ENCODE measurements at regions not wholly inside any gene's neighbourhood (a gene's known extent, or its start where the extent isn't known, plus 50 kb on each side); places are given as distances from the start of the nearest gene placed in this dataset.

DNA sequence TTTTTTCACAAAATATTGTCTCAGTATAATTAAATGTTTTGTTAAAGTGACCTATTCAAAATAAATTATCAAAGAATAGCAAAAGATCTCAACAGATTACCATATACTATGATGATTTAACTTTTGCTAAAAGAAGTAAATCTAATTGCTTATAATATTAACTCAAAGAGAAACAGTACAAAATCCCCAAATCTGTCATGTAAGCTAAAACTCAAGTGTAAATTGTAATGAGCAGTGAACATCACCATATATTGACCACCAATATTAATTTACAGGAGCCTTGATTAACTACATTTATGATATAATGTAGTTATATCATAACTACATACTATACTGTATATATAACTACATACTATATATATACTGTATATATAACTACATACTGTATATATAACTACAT, 174.4 kb downstream of the SLC39A8 start:
- H3K4me3 ChIP-seq: no peak overlapping the region
- H3K9me3 ChIP-seq: no peaks in the 10 kb centered on the region
- H3K27me3 ChIP-seq: no peaks in the 10 kb centered on the region
- intact Hi-C loops (cut with DNase I; ENCODE audit: low total_unique reads): no loop called here
- no peak for DNase-seq
- no peak overlapping the region for H3K27ac ChIP-seq
- TF ChIP-seq, protein P1, sequence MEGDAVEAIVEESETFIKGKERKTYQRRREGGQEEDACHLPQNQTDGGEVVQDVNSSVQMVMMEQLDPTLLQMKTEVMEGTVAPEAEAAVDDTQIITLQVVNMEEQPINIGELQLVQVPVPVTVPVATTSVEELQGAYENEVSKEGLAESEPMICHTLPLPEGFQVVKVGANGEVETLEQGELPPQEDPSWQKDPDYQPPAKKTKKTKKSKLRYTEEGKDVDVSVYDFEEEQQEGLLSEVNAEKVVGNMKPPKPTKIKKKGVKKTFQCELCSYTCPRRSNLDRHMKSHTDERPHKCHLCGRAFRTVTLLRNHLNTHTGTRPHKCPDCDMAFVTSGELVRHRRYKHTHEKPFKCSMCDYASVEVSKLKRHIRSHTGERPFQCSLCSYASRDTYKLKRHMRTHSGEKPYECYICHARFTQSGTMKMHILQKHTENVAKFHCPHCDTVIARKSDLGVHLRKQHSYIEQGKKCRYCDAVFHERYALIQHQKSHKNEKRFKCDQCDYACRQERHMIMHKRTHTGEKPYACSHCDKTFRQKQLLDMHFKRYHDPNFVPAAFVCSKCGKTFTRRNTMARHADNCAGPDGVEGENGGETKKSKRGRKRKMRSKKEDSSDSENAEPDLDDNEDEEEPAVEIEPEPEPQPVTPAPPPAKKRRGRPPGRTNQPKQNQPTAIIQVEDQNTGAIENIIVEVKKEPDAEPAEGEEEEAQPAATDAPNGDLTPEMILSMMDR (IDR thresholded peaks at IDR 0.05): no peak
- H3K36me3 ChIP-seq: no peaks in the 10 kb centered on the region
- H3K4me1 ChIP-seq: peaks cover 0 to 16% (median 0%) of the 10 kb centered on the region in 4 donors

DNA sequence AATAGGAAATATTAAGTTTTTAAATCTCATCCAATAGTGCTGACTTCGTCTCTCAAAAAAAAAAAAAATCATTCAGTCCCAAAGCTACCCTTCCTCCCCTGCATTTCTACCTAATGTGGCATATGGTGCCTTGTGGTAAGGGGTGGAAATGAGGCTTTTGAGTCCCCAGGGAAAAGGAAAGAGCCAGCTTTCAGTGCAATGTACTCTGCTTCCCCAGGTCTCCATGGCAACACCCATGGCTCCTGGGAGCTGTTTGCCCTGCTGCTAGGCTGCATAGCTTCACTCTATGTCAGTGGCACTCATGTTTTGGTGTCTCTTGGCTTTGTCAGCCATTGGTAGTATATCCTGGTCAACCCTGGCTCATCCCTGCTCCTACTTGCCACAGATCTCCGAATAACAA, 175.9 kb downstream of the SLC39A8 start:
- TF ChIP-seq, protein P1 (IDR thresholded peaks at IDR 0.05): no peak

DNA sequence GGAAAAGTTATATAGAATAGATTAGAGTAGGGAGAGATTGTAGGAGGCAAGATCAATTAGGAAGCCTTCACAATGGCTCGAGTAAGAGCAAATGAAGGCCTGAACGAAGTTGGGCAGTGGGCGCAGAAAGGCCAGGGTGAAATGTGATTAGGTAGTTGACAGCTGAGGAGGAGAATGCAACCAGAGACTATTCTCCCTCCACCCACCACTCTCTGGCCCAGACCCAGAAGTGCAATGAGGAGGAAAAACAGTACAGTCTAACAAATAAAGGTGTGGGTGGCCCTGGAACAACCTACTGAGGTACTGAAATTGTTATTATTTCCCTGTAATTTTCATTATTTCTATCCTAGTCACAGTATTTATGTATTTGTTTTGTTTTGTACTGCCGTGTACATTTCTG, 176.7 kb downstream of the SLC39A8 start:
- Histone ChIP-seq H3K9me3 (no peaks in the 10 kb centered on the region), H3K4me1 (no peaks in the 10 kb centered on the region), H3K27ac (no peak overlapping the region), H3K27me3 (no peaks in the 10 kb centered on the region), H3K4me3 (no peak overlapping the region), H3K36me3 (no peaks in the 10 kb centered on the region)
- TF ChIP-seq, protein P1 (IDR thresholded peaks at IDR 0.05): no peak
- no peak for DNase-seq
- intact Hi-C loops (cut with DNase I; ENCODE audit: low total_unique reads): no loop called here

More for the DNA sequence above, 175.9 kb downstream of the SLC39A8 start:
- peaks cover 0 to 6% (median 0%) of the 10 kb centered on the region in 4 donors for H3K4me1 ChIP-seq
- no peaks in the 10 kb centered on the region for H3K36me3 ChIP-seq
- intact Hi-C loops (cut with DNase I; ENCODE audit: low total_unique reads): no loop called here
- no peaks in the 10 kb centered on the region for H3K27me3 ChIP-seq
- no peaks in the 10 kb centered on the region for H3K9me3 ChIP-seq
- DNase-seq: no peak
- no peak overlapping the region for H3K4me3 ChIP-seq
- H3K27ac ChIP-seq: no peak overlapping the region

DNA sequence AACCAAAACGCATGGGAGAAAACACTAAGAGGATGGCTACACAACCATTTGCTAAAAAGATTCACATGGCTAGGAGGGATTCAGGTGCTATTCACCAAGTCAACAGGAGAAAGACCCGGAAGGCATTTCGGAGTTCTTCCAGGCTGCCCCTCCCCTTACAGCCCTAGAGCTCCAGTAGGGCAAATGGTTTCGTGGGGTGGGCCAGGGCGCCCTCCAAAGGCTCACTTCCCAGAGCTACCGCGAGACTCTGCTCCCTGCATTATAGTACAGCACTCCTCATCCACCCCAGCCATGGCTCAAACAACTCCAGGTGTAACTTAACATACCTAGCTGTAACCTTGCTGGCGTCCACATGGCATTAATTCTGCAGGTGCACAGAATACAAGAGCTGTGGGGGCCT, 179.7 kb downstream of the SLC39A8 start:
- DNase-seq: no peak
- no peaks in the 10 kb centered on the region for H3K27me3 ChIP-seq
- H3K4me3 ChIP-seq: no peak overlapping the region
- H3K27ac ChIP-seq: no peak overlapping the region
- TF ChIP-seq, protein P1 (IDR thresholded peaks at IDR 0.05): no peak
- no peaks in the 10 kb centered on the region for H3K4me1 ChIP-seq
- H3K36me3 ChIP-seq: no peaks in the 10 kb centered on the region
- H3K9me3 ChIP-seq: no peaks in the 10 kb centered on the region
- intact Hi-C loops (cut with DNase I; ENCODE audit: low total_unique reads): no loop called here

DNA sequence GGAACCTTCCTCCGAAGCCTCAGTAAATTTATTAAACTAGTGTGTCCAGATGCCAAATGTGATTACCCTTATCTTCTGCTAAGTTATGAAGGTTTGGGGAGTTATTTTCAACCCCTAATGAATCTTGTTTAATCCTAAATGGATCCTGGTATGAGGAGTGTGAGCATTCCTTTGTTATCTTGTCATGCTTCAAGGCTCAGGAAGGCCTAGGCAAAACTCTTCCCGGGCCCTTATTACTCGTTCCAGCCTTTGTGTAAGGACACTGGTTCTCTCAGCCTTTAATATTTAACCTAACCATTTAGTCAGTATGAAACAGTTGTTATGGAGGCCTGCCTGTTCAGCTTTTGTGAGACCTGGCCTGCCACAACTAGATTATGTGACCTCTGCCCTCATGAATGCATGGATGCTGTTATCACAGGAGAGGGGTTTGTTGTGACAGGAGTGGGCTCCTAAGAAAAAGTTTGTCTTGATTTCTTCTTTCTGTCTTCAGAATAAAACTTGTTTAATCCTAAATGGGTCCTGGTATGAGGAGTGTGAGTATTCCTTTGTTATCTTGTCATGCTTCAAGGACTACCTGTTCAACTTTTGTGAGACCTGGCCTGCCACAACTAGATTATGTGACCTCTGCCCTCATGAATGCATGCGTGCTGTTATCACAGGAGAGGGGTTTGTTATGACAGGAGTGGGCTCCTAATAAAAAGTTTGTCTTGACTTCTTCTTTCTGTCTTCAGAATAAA, 181.7 kb downstream of the SLC39A8 start:
- intact Hi-C loops (cut with DNase I; ENCODE audit: low total_unique reads): no loop called here
- Histone ChIP-seq H3K4me1 (no peaks in the 10 kb centered on the region), H3K27ac (no peak overlapping the region), H3K9me3 (no peaks in the 10 kb centered on the region), H3K27me3 (no peaks in the 10 kb centered on the region), H3K4me3 (no peak overlapping the region), H3K36me3 (no peaks in the 10 kb centered on the region)
- DNase-seq: no peak
- TF ChIP-seq, protein P1 (IDR thresholded peaks at IDR 0.05): no peak
